GM19455 (cell line): ENCODE measurements at regions not wholly inside any gene's neighbourhood (a gene's known extent, or its start where the extent isn't known, plus 50 kb on each side); places are given as distances from the start of the nearest gene placed in this dataset.
"Not testable (repeated sequence)": the region's sequence is repeated elsewhere in the genome, so short reads cannot be mapped to it uniquely, and the experiment has no call there.

Source experiments
- ATAC-seq: cut with Tn5 transposase; IDR thresholded peaks from one replicate; pipeline ENCODE4 v1.9.1; 2021; ENCODE audit not compliant: unreplicated experiment

GRCh38 chr3:5673521-5673920 is 486.0 kb downstream of the EDEM1 start:
- ATAC-seq, result no peak

- ATAC-seq, result no peak
These were observed 487.8 kb downstream of the EDEM1 start for GRCh38 chr3:5675319-5675718.

- ATAC-seq, result no peak
These were observed 490.0 kb downstream of the EDEM1 start for GRCh38 chr3:5677555-5677954.

GRCh38 chr3:5678248-5678647 is 490.7 kb downstream of the EDEM1 start:
- no peak for ATAC-seq

GRCh38 chr3:5678844-5679243 is 491.3 kb downstream of the EDEM1 start:
- no peak for ATAC-seq

- no peak for ATAC-seq
These were observed 499.7 kb downstream of the EDEM1 start for GRCh38 chr3:5687230-5687629.

GRCh38 chr3:5690490-5690889 is 503.0 kb downstream of the EDEM1 start:
- ATAC-seq, result no peak

- no peak for ATAC-seq
These were observed 503.5 kb downstream of the EDEM1 start for GRCh38 chr3:5690904-5691532.

- no peak for ATAC-seq
These were observed 504.9 kb downstream of the EDEM1 start for GRCh38 chr3:5692446-5692845.

GRCh38 chr3:5694266-5694665 is 506.8 kb downstream of the EDEM1 start:
- ATAC-seq, result no peak

- ATAC-seq, result no peak
These were observed 511.3 kb downstream of the EDEM1 start for GRCh38 chr3:5698851-5699250.

GRCh38 chr3:5699313-5699712 is 511.8 kb downstream of the EDEM1 start:
- ATAC-seq, result no peak

GRCh38 chr3:5699811-5700210 is 512.3 kb downstream of the EDEM1 start:
- ATAC-seq, result no peak

- ATAC-seq, result not testable (repeated sequence)
These were observed 513.5 kb downstream of the EDEM1 start for GRCh38 chr3:5701005-5701404.

- ATAC-seq, result no peak
These were observed 520.3 kb downstream of the EDEM1 start for GRCh38 chr3:5707794-5708193.

- ATAC-seq, result no peak
These were observed 522.2 kb downstream of the EDEM1 start for GRCh38 chr3:5709714-5710113.

GRCh38 chr3:5710718-5711117 is 523.2 kb downstream of the EDEM1 start:
- no peak for ATAC-seq

- no peak for ATAC-seq
These were observed 529.7 kb downstream of the EDEM1 start for GRCh38 chr3:5717254-5717653.

GRCh38 chr3:5719668-5720067 is 532.2 kb downstream of the EDEM1 start:
- not testable (repeated sequence) for ATAC-seq

- no peak for ATAC-seq
These were observed 538.3 kb downstream of the EDEM1 start for GRCh38 chr3:5725801-5726200.

- ATAC-seq, result no peak
These were observed 539.1 kb downstream of the EDEM1 start for GRCh38 chr3:5726621-5727020.

- no peak for ATAC-seq
These were observed 540.4 kb downstream of the EDEM1 start for GRCh38 chr3:5727743-5728484.

GRCh38 chr3:5729852-5730251 is 542.3 kb downstream of the EDEM1 start:
- ATAC-seq, result no peak
